HepG2 (cell line): ENCODE measurements at regions not wholly inside any gene's neighbourhood (a gene's known extent, or its start where the extent isn't known, plus 50 kb on each side); places are given as distances from the start of the nearest gene placed in this dataset.

Experiments
- ATAC-seq: fragments of 200-7000 bp; cut with Tn5 transposase; 3 replicates; pipeline ENCODE4 v1.9.1; 2020; ENCODE audit warnings: mild to moderate bottlenecking, moderate library complexity
- BruUV-seq: library from RNA; stranded (reverse); fragments of 400-500 nt; replicated peaks from 2 replicates; lab custom pipeline; 2021; lab: Mats Ljungman, UMichigan
- CTCF ChIA-PET: fragments of 300-600 bp; formaldehyde crosslinking; extraction: SDS; loops from one replicate; lab custom pipeline; 2021; ENCODE audit warnings: low total read pairs, inconsistent platforms, low intra/inter-chr PET ratio; lab: Yijun Ruan, JAX
- POLR2A ChIA-PET: fragments of 350-600 bp; sonication (Branson Sonifier 250); formaldehyde crosslinking; loops from one replicate; lab custom pipeline; 2020; ENCODE audit warnings: antibody characterized with exemption, inconsistent platforms; lab: Yijun Ruan, JAX
- DNase-seq: peaks from one replicate; pipeline ENCODE4 v3.0.0-alpha.2; 2015; ENCODE audit warnings: low spot score
- FAIRE-seq: peaks from 3 replicates; lab custom pipeline; 2011; peaks lifted over from hg19 to GRCh38; lab: Jason Lieb, UNC
- H2AFZ ChIP-seq: one replicate; pipeline ENCODE4 v1.6.1; 2011; ENCODE audit warnings: low read length, inconsistent platforms
- H3K27ac ChIP-seq: fragments of 300-600 bp; 3 replicates; pipeline ENCODE4 v1.8.0; 2011; ENCODE audit warnings: mixed run types, mild to moderate bottlenecking, mixed read lengths, low read length, inconsistent platforms; ENCODE audit not compliant: insufficient read depth; ENCODE audit errors: extremely low read length
- H3K27me3 ChIP-seq, 2 experiments: fragments of 200-600 bp in 1 of 2; 2 replicates in 1 of 2; 3 replicates in 1 of 2; pipeline versions ENCODE4 v1.6.0 to v1.8.0; 2011; ENCODE audit warnings: low read length in 2 of 2, mild to moderate bottlenecking in 2 of 2, moderate library complexity in 2 of 2, inconsistent platforms in 1 of 2; ENCODE audit not compliant: insufficient read depth in 2 of 2, control insufficient read depth in 1 of 2
- H3K36me3 ChIP-seq, 2 experiments: fragments of 200-600 bp in 1 of 2; replicated peaks in 1 of 2; 2 replicates in 1 of 2; 3 replicates in 1 of 2; pipeline versions ENCODE4 v1.5.1 to v1.8.0; 2011; ENCODE audit warnings: low read length in 2 of 2, inconsistent platforms in 1 of 2; ENCODE audit not compliant: insufficient read depth in 2 of 2, control insufficient read depth in 1 of 2
- H3K4me1 ChIP-seq: 2 replicates; pipeline ENCODE4 v1.5.1; 2012; ENCODE audit warnings: low read length, inconsistent platforms; ENCODE audit not compliant: insufficient read depth
- H3K4me2 ChIP-seq: 2 replicates; pipeline ENCODE4 v1.6.0; 2011; ENCODE audit warnings: low read depth, low read length, inconsistent platforms
- H3K4me3 ChIP-seq, 3 experiments: fragments of 200-600 bp in 1 of 3; sonication (generic), shearing (Covaris generic) in 1 of 3; replicated peaks in 1 of 3; 2 replicates each; pipeline ENCODE4 v1.5.1; 2011 to 2016; ENCODE audit warnings: low read length in 3 of 3, inconsistent platforms in 2 of 3, low read depth in 2 of 3, mild to moderate bottlenecking in 2 of 3, control low read depth in 1 of 3, mixed read lengths in 1 of 3; ENCODE audit not compliant: insufficient read depth in 1 of 3
- H3K79me2 ChIP-seq: one replicate; pipeline ENCODE4 v1.6.1; 2011; ENCODE audit warnings: low read length, inconsistent platforms; ENCODE audit not compliant: insufficient read depth
- H3K9ac ChIP-seq: 2 replicates; pipeline ENCODE4 v1.6.0; 2011; ENCODE audit warnings: mild to moderate bottlenecking, low read depth, low read length, inconsistent platforms; ENCODE audit not compliant: insufficient read depth
- H3K9me3 ChIP-seq: 2 replicates; pipeline ENCODE4 v1.5.1; 2012; ENCODE audit warnings: mild to moderate bottlenecking, low read length
- H4K20me1 ChIP-seq: 2 replicates; pipeline ENCODE4 v1.6.0; 2011; ENCODE audit warnings: inconsistent platforms, mild to moderate bottlenecking, low read length, moderate library complexity; ENCODE audit not compliant: insufficient read depth
- CAMTA2 ChIP-seq: sonication (generic); formaldehyde crosslinking; IDR thresholded peaks from 2 replicates; pipeline ENCODE4 v1.4.0; 2020; ENCODE audit warnings: mild to moderate bottlenecking, missing genetic modification reagents, borderline replicate concordance
- FOXO4 ChIP-seq: sonication (generic); formaldehyde crosslinking; conservative IDR thresholded peaks from 2 replicates; pipeline ENCODE4 v1.8.1; 2023; ENCODE audit warnings: missing genetic modification reagents
- MLX ChIP-seq: IDR thresholded peaks from 2 replicates; pipeline ENCODE4 v1.6.1; 2016
- PRMT3 ChIP-seq: sonication (generic); formaldehyde crosslinking; IDR thresholded peaks from 2 replicates; pipeline ENCODE4 v1.8.1; 2022; ENCODE audit warnings: low read depth, mild to moderate bottlenecking, moderate library complexity, missing genetic modification reagents, borderline replicate concordance
- RARA ChIP-seq: IDR thresholded peaks from 2 replicates; pipeline ENCODE4 v1.6.1; 2016; ENCODE audit warnings: missing genetic modification reagents, missing compliant biosample characterization
- TCF7L2 ChIP-seq: IDR thresholded peaks from 2 replicates; pipeline ENCODE4 v1.6.1; 2011; ENCODE audit warnings: mild to moderate bottlenecking, low read depth, low read length, moderate library complexity
- XRCC5 ChIP-seq: fragments of 200-400 bp; formaldehyde crosslinking; optimal IDR thresholded peaks from 2 replicates; pipeline ENCODE3; 2017; ENCODE audit warnings: mild to moderate bottlenecking, low read length
- ZBTB7A ChIP-seq: sonication (generic); formaldehyde crosslinking; IDR thresholded peaks from 2 replicates; pipeline ENCODE4 v1.8.0; 2022; ENCODE audit warnings: mild to moderate bottlenecking, missing genetic modification reagents
- ZFYVE20 ChIP-seq: sonication (generic); formaldehyde crosslinking; IDR thresholded peaks from 2 replicates; pipeline ENCODE4 v1.8.0; 2023; ENCODE audit warnings: low read depth, mild to moderate bottlenecking, moderate library complexity, missing genetic modification reagents, borderline replicate concordance
- ZNF468 ChIP-seq: sonication (generic); formaldehyde crosslinking; IDR thresholded peaks from 2 replicates; pipeline ENCODE4 v1.8.0; 2022; ENCODE audit warnings: mild to moderate bottlenecking, moderate library complexity, missing genetic modification reagents
- ZNF496 ChIP-seq: sonication (generic); formaldehyde crosslinking; IDR thresholded peaks from 2 replicates; pipeline ENCODE4 v1.8.1; 2023; ENCODE audit warnings: mild to moderate bottlenecking, moderate library complexity, missing genetic modification reagents; ENCODE audit not compliant: insufficient replicate concordance
- ZNF589 ChIP-seq: sonication (generic); formaldehyde crosslinking; conservative IDR thresholded peaks from 2 replicates; pipeline ENCODE4 v1.8.0; 2022; ENCODE audit warnings: mild to moderate bottlenecking, moderate library complexity, missing genetic modification reagents
- WGBS: methylation state at CpG from one replicate; pipeline ENCODE4 v1.1.6; 2017; ENCODE audit warnings: low lambda C conversion rate; 5-methylcytosine and 5-hydroxymethylcytosine counted together
- in situ Hi-C: cut with HindIII; loops from 2 replicates; pipeline ENCODE4 v1.10.0; 2017; ENCODE audit warnings: low pct_unique_long_range_greater_than_20kb; ENCODE audit not compliant: extremely low pct_ligation_motif_present
- intact Hi-C: fragments of 100-400 bp; cut with micrococcal nuclease; formaldehyde crosslinking; loops from one replicate; pipeline ENCODE4 v1.10.0; 2022; ENCODE audit not compliant: unreplicated experiment
- TF ChIP-seq, protein P1 (sequence below): sonication (generic); formaldehyde crosslinking; IDR thresholded peaks from 2 replicates; pipeline ENCODE4 v1.8.0; 2022; ENCODE audit warnings: missing genetic modification reagents, mild to moderate bottlenecking, borderline replicate concordance

DNA sequence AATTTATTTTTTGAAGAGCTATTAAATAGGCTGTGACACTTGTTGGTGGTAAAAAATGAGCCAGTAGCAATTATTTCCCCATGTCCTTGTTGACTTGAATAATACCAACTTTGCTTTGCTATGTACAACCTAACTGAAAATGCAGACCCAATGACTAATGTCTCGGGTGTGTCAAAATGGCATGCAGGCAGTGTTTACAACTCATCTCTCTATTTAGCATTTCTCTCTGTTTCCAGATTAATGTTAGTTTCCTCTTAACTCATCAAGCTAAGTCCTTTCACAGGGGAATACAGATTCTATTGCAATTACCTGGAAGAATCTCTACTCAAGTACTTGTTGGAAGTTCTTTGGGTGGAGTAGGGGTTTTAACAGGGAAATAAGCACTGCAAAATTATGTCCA, 504.4 kb downstream of the BCKDHB start:
- FAIRE-seq (no peak), DNase-seq (no peak), ATAC-seq (no peak)
- 0% methylated on average over 1 of the region's 1 CpG for WGBS
- Histone ChIP-seq H2AFZ (no peak overlapping the region), H3K4me1 (no peaks in the 10 kb centered on the region), H3K4me2 (no peak overlapping the region), H3K9me3 (no peaks in the 10 kb centered on the region), H3K9ac (no peak overlapping the region), H3K4me3 (no peak overlapping the region), H3K79me2 (no peaks in the 10 kb centered on the region), H3K36me3 (no peaks in the 10 kb centered on the region), H3K27me3 (no peaks in the 10 kb centered on the region), H4K20me1 (no peaks in the 10 kb centered on the region), H3K27ac (no peak overlapping the region)
- intact Hi-C loops (no loop called here), in situ Hi-C loops (no loop called here)
- CTCF ChIA-PET: no interaction called here
- BruUV-seq: no TSS peak
- no peak for TF ChIP-seq PRMT3 (CRISPR knock-in tag)
- TF ChIP-seq ZBTB7A (CRISPR knock-in tag): no peak
- no peak for TF ChIP-seq FOXO4 (CRISPR knock-in tag)
- TF ChIP-seq, protein P1, sequence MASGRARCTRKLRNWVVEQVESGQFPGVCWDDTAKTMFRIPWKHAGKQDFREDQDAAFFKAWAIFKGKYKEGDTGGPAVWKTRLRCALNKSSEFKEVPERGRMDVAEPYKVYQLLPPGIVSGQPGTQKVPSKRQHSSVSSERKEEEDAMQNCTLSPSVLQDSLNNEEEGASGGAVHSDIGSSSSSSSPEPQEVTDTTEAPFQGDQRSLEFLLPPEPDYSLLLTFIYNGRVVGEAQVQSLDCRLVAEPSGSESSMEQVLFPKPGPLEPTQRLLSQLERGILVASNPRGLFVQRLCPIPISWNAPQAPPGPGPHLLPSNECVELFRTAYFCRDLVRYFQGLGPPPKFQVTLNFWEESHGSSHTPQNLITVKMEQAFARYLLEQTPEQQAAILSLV: no peak
- TF ChIP-seq MLX (CRISPR knock-in tag): no peak
- no peak for TF ChIP-seq XRCC5
- no peak for TF ChIP-seq ZFYVE20 (CRISPR knock-in tag)
- TF ChIP-seq ZNF589 (CRISPR knock-in tag): no peak
- TF ChIP-seq CAMTA2 (CRISPR knock-in tag): no peak
- TF ChIP-seq ZNF468 (CRISPR knock-in tag): no peak
- TF ChIP-seq TCF7L2: no peak
- TF ChIP-seq RARA (CRISPR knock-in tag): no peak
- no peak for TF ChIP-seq ZNF496 (CRISPR knock-in tag)
- POLR2A ChIA-PET: no interaction called here
